ENCODE measurements at regions not wholly inside any gene's neighbourhood (a gene's known extent, or its start where the extent isn't known, plus 50 kb on each side); places are given as distances from the start of the nearest gene placed in this dataset.
"Not testable (repeated sequence)": the region's sequence is repeated elsewhere in the genome, so short reads cannot be mapped to it uniquely, and the experiment has no call there.

DNA sequence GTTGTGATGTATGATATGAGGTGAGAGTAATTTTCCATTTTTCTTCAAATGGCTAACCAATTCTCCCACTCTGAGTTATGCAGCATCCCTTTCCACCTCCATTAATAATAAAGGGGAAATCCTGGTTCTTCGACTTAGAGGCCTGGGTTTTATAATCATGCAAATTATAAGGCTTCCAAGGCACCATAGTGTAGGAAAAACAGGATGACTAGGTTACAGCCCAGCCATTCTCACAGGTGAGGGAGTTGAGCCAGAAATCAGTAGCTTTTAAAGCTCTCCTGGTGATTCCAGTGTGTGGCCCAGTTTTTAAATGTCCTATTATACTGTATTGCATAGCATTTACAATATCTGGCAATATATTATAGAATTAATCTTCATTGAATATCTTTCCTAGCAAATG, 203.1 kb downstream of the ARHGEF9 start:
- no peak for DNase-seq

DNA sequence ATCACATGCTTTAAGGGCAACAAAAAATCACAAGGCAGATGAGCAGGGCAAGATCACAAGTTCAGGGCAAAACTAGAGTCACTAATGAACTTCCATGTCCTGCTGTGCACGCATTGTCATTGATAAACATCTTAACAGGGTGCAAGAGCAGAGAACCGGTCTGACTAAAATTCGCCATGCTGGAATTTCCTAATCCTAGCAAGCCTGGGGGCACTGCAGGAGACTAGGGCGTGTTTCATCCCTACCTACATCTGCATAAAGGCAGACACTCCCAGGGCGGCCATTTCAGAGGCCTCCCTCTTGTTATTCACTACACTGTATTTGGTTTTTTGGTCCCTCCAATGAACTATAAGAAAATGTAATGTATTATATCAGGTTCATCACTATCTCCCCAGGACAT, 203.6 kb downstream of the ARHGEF9 start:
- DNase-seq: no peak

DNA sequence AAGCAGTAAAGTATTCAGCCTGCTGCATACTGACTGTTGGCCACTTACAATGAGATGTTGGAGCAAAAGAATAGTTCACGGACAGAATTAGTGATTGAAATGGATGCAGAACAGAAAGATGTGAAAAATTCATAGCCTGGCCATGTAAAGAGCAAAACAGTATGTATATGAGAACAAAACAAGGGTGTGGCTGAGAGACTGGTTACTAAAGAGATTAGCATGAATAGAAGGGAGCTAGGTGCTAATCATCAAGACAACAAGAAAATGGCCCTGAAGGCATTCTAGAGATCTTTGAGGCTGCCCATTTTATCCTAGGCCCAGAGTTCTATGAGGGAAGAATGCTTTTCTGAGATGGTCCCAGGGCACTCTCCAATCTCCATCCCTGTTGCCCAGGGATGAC, 208.5 kb downstream of the ARHGEF9 start:
- no peak for DNase-seq

DNA sequence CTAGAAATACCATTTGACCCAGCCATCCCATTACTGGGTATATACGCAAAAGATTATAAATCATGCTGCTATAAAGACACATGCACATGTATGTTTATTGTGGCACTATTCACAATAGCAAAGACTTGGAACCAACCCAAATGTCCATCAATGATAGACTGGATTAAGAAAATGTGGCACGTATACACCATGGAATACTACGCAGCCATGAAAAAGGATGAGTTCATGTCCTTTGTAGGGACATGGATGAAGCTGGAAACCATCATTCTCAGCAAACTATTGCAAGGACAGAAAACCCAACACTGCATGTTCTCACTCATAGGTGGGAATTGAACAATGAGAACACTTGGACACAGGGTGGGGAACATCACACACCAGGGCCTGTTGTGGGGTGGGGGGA, 209.3 kb downstream of the ARHGEF9 start:
- not testable (repeated sequence) for DNase-seq

DNA sequence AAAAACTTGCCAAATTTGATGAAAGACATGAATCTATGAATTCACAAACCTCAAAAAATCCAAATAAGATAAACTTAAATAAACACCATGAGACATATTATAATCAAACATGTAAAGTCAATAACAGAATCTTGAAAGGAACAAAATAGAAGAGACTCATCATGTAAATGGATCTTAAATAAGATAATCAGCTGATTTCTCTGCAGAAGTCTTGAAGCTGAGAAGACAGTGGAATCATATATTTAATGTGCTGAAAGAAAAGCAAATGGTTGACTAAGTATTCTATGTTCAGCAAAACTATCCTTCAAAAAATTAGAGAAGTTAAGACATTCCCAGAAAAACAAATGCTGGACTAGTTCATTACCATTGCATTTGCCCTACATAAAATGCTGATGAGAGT, 215.7 kb upstream of the SPIN4 start:
- DNase-seq: no peak

DNA sequence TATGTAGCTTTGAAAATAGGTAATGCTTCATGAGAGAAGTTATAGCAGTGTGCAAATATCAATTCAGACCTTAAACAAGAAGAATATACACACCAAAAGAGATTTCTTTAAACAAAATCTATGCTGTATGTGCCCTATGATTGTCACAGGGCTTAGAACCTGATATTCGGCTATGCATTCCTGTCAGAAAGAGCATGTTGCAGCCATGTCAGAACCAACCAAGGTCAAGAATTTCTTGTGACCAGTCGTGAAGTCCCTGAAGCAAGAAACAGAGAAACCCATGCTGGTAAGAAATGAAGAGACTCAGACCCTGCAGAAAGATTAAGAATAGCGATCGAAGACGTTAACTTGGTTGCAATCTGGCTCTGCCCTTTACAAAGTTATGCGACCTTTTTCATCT, 210.3 kb upstream of the SPIN4 start:
- no peak for DNase-seq

DNA sequence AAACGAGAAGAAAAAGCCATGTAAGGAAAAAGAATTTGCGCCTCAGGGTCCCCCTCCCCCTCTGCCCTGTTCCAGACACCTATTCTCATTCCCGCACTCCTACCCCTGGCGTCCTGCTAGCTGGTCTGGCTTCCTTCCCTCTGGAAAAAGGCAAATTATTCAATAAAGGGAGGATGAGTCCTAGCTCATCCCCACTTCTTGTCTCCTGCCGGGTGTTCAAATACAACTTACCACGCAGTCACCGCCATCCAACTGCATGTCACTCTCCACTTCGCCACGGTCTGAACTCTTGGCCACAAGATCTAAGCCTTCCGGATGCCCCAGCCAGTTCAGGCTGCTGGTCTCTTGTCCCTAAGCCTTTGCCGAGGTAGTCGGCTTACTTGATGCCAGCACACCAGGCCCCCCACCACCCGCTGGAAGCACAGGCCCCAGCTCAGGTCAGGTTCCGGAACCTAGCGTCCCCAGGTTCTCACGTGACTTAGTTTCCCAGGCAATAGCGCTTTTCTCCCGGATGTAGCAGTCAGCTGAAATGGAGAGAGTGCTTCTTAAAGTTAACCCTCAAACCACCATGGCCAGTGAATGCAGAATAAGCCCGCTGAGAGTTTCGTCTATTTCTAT, 209.6 kb upstream of the SPIN4 start:
- peak; percentile 10 for DNase-seq

DNA sequence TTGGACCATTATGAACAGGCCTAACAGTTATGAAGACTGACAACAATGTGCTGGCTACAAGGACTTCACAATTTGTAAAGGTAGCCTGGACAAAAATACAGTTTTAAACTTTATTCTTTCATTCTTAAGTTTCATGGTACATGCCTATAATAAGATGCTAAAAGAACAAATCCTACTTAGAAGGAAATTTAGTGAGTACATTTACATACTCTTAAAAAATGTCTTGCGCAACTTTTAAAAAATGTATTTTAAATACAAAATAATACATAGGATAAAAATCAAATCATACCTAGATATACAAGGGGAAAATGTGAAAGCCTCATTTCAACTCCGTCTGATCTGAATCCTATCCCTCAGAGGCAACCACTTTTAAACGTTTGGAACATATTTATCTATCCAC, 200.7 kb upstream of the SPIN4 start:
- DNase-seq: no peak

DNA sequence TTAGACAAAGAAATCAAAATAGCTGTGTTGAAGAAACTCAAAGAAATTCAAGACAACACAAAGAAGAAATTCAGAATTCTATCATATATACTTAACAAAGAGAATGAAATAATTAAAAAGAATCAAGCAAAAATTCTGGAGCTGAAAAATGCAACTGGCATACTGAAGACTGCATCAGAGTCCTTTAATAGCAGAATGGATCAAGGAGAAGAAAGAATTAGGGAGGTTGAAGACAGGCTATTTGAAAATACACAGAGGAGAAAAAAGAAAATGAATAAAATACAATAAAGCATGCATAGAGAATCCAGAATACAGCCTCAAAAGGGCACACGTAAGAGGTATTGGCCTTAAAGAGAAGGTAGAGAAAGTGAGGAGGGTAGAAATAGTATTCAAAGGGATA, 179.5 kb upstream of the SPIN4 start:
- DNase-seq: no peak

DNA sequence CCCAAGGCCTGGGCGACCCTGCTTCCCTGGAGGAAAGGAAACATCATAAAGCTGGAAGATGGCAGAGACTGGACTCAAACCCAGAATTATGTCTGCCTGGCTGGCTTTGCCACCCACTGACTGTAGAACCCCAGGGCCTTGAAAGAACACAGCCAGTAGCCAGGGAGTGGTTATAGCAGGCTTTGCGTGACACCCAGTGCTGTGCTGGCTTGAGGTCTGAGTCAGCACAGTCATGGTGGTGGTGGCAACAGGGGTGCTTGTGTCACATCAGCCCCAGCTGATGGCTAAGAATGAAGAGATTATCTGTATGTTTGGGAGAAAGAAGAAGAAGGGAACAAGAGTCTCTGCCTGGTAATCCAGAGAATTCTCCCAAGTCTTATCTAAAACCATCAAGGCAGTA, 178.8 kb upstream of the SPIN4 start:
- no peak for DNase-seq

DNA sequence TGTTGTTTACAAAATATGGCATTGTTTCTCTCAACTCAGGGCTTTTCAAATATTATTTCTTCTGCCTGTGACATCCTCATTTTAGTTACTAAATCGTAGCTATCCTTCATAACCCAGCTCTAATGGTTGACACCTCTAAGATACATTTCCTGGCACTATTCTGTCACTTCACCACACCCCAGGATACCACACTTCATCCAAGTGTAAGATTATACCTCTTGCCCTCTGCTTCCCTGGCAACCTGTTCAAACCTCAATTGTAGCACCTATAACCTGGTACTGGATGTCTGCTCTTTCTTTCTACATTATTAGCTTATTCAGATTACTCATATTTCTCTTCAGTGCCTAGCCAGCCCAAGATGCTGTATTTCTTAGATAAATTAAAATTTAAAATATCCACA, 175.7 kb upstream of the SPIN4 start:
- no peak for DNase-seq

DNA sequence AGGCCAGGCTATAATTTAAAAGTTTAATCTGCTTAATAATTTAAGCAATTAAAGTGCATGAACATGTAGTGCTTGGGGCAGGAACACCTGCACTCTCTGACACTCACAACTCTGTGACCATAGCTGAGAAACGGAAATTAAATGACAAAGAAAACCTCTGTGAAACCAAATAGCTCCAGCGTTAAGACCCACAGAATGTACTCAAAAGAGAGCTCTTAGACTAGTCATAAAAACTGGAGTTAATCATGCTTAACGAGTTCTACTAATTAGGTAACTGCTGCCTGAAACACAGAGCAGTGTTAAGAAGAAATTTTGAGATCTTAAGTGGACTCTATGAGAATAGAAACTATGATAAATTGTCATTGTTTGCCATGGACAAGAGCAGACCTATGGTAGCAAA, 174.4 kb upstream of the SPIN4 start:
- DNase-seq: no peak

DNA sequence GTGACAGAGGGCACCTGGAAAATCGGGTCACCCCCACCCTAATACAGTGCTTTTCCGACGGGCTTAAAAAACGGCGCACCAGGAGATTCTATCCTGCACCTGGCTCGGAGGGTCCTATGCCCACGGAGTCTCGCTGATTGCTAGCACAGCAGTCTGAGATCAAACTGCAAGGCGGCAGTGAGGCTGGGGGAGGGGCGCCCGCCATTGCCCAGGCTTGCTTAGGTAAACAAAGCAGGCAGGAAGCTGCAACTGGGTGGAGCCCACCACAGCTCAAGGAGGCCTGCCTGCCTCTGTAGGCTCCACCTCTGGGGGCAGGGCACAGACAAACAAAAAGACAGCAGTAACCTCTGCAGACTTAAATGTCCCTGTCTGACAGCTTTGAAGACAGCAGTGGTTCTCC, 168.2 kb upstream of the SPIN4 start:
- DNase-seq: not testable (repeated sequence)

DNA sequence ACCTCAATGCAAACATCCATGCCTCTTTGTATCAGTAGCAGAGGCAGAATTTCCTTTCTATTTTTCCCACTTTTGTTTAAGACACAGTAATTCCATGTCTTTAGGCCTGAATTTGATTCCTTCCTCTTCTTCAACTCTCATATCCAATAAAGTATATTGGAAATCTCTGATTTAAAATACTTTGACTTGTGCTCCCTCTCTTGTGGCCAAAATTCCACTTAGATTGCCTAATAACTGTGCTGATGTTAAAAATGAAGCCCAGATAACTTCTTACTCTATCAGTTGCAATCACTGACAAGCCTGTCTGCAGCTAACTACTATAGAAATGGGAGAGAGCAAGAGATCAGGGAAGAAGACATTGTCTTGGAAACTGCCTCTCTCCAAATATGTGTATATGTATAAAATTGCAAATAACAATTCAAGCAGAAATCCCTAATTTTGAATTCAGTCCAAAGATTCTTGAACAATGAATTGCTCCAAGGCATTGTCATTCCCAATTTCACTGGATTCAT, 163.5 kb upstream of the SPIN4 start:
- no peak for DNase-seq

DNA sequence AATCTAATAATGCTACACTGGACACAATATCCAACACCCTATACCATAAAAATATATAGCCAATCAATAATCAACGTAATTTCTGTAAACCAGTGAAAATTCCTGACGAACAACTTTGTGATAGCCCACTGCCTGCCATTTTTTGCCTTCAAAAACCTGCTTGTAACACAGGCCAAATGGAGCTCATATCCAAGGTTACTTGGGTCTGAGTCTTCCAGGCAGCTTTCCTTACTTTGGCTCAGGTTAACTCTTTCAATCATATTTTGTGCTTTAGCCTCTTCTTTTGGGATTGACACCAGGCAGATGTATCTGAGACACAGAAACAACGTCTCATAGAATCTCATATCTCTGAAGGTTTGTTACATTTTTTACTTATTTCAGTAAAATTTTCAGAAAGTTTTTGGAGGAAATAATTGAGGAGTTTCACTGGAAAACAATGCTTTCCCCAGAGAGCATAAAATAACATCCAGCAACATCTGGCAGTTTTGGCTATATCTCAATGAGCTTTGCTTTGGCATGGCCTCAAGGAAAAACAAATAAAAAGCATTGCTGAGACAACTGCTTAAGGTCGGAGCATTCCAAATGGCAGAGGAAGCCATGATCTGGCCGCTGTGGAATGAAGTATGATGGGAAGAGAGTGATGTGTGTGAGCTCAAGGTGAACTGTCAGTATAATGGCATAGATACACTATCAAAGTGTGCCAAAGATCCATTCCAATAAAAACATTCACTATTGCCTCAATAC, 162.9 kb upstream of the SPIN4 start:
- DNase-seq: no peak

DNA sequence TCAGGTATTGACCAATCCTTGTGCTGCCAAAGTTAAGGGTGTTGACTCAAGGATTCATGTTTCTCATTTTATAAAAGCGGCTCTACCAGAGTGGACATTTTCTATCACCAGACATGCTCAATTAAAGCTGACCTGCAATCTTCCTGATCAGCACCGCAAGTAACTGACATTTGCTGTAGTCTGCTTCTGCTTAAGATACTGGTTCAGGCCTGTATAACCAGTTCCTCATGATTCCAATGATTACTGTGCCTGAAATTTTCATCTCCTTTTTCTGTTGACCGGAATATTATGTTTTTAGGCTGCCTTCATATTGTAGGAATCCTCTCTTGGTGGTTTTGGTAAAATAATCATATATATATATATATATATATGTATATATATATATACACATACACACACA, 160.2 kb upstream of the SPIN4 start:
- DNase-seq: no peak

DNA sequence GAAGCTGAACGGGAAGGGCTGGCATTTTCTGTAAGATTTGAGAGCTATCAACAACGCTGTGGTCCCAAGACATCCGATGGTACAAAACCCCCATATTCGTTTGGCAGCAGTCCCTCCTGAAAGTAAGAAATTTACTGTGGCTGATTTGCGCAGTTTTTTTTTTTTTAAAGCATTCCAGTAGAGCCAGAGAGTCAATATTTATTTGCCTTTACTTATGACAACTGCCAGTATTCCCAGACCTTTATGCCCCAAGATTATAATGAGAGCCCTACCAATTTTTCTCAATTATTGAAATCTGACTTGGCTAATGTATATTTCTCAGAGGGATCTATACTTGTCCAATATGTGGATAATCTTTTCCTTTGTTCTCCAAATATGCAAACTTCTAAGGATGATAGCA, 157.5 kb upstream of the SPIN4 start:
- no peak for DNase-seq

DNA sequence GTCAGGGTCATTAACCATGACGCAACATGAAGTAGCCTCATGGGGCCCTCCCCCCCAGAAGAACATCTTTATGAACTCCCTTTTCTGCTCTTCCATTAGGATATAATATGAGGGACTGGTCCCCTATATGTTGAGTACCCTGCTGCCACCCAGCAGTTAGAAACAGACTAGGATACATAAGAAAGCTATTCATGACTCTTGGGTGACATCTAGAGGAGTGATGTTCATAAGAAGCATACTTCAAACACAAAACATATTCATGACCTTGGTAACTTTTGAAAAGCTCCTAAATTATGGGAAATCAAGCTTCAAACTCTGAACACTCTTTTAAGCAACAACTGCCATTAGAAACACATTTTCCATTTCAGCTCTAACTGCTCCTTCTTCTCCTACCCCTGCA, 155.2 kb upstream of the SPIN4 start:
- no peak for DNase-seq

DNA sequence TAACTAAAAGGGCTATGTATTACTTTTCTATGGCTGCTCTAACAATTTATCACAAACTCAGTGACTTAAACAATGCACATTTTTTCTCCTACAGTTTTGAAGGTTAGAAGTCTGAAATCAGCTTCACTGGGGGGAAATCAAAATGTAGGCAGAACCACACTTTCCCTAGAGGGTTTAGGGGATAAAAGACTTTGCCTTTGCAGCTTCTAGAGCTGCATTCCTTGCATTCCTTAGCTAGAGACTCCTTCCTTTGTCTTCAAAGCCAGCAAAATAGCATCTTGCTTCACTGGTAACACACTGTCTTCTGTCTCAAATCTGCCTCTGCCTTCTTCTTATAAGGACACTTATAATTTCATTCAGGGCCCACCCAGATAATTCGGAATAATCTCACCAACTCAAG, 152.4 kb upstream of the SPIN4 start:
- no peak for DNase-seq

DNA sequence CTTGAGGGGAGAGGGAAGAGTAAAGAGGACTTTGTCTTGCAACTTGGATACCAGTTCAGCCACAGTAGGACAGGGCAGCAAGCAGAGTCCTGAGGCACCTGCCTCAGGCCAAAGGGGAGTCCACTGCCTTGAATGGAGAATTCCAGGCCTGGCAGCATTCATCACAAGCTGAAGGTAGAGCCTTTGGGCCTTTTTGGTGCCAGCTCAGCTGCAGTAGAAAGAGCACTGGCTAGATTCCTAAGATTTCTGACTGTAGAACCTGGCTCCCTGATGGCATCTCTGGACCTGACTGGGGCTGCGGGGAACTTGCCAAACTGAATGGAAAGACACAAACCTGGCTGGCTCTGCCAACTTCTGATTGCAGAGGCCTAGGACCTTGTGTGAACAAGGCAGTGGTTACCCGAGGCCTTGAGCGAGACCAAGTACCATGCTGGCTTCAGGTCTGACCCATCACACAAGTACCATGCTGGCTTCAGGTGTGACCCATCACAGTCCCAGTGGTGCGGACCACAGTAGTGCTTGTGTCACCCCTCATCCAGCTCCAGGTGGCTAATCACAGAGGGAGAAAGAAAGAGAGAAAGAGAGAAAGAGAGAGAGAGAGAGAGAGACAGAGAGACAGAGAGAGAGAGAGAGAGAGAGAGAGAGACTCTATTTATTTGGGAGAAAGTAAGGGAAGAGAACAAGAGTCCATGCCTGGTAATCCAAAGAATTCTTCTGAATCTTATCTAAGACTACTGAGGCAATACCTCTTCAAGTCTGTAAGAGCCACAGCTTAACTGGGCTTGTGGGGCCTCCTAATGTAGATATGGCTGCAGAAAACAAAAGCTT, 137.6 kb upstream of the SPIN4 start:
- DNase-seq: no peak

DNA sequence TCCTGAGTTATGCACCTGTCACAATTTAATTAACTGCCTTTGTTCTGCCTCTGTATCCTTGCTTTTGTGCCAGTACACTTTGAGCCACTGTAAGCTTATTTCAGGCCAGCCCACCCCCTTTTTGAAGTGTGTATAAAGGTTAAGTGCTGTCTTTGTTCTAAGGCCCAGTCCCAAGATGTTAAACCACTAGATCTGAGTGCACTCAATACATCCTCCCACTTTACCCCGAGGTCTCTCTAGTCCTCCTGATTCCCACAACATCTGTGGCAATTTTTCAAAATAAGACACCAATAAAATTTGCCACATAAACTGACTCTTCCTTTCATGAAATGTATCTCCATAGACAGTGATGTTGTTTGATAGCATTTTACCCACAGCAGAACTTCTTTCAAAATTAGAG, 124.1 kb upstream of the SPIN4 start:
- no peak for DNase-seq

DNA sequence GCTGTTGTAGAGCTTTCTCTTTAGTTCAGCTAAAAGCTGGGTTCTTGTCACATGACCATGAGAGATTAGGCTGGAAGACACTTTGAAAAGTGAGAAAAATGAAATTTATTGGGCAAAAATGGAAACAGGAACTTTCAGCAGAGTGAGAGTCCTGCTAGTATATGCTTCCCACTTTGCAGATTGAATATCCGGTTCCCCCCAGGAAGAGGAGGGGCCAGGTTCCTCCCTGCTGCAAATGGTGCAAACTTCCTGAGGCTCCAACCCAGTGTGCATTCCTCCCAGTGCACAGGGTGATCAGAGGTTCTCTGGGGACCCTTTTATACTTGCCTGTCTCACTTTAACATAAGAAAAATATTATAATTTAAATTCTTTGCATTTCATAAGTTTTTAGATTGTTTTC, 119.9 kb upstream of the SPIN4 start:
- DNase-seq: no peak

DNA sequence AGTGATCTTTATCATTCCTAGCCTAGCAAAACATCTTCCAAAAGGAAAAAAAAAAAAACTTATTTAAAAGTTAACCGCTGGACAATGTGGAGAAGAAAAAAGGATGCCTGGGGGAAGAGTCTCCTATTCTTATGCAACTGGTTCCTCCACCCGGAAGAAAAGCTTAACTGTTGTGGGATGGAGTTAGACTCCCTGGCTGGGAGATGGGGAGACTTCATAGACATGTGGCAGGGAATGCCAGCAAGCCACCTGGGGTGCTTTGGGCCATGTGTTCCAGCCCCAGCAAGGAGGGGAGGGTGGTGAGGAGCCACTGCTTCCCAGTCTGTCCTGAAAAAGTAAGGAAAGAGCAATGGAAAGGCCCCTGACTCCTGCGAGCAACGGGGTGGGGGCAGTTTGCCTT, 119.4 kb upstream of the SPIN4 start:
- no peak for DNase-seq

DNA sequence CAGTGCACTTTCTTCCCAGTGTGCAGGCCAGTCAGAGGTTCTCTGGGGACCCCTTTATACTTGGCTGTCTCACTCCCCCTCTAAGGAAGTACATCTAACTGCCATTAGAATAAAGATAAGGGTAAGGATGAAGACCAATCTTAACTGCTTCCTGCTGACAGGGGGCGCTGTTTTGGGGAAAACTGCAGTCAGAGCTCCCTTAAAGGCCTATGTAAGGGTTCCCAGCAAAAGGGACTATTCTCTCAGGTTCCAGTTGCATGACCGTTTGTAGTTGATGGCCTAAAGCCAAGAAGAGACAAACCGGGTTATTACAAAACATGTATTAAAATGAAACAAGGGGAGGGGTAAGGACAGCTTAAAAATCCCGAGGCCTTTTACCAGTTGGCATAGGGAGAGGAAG, 115.6 kb upstream of the SPIN4 start:
- DNase-seq: no peak
